ENCODE measurements at regions not wholly inside any gene's neighbourhood (a gene's known extent, or its start where the extent isn't known, plus 50 kb on each side); places are given as distances from the start of the nearest gene placed in this dataset.

DNA sequence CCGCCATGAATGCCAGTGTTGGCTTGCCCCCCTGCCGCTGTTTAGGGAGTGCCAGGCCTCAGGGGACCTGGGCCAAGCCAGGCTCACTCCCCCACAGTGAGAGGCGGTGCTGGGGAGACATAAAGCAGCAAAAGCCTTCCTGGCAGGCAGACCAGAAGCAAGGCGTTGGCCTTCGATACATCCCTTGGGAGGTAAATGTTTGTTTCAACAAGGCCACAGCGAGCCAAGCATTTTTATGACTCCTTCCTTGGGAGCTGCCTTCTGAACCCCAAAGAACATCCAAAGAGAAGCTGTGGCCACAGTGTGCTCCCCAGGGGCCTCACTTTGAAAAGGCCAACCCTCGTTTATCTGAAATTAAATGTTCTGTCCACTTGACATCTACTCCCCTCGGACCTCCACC is 119.7 kb upstream of the CIBAR2 start:
- Mint-ChIP-seq H3K9me3 (no peaks in the 10 kb centered on the region), H3K36me3 (ENCODE audit: insufficient read depth in 2 of 2) (no peaks in the 10 kb centered on the region), H3K27me3 (ENCODE audit: low read depth) (peaks cover 20% of the 10 kb centered on the region), H3K4me3 (no peak overlapping the region), H3K27ac (no peak overlapping the region), H3K4me1 (ENCODE audit: low read depth) (no peaks in the 10 kb centered on the region)
- DNase-seq (no peak), ATAC-seq (replicated peaks in 1 of 2) (no peak)

DNA sequence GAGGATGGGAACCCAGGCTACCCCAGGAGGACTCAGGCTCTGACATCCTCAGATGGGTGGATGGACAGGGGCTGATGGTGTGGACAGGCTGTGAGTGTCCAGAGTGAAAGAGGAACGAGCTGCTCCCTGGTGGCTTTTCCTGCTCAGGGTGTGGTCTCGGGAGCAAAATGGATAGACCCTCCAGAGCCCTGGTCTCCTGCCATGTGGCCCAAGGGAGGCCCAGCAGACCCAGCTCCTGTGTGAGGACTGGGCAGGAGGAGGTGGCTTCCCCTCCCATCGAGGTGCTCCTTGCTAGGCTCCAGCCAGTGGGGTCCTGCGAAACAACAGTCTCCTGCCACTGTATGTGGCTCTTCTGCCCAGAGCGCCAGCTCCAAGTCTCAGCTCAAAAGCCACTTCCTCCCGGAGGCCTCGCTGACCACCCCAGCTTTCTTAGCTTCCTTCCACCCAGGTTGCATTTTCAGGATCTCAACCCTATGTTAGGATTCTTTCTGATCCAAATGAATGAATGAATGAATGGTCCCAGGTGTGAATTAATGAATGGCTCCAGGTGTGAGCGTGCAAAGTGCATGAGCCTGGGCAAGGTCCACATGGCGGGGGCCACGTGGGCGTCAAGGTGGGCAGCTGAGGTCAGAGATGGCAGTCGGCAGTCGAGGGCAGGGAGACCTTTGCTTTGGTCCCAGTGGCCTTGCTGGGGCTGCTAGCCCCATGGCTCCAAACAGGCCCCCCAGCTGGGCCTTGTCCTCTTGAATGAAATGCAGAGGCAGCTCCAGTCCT is 120.3 kb upstream of the CIBAR2 start:
- no peak overlapping the region for H3K27ac Mint-ChIP-seq
- no peaks in the 10 kb centered on the region for H3K36me3 Mint-ChIP-seq (ENCODE audit: insufficient read depth in 2 of 2)
- DNase-seq (no peak), ATAC-seq (replicated peaks in 1 of 2) (no peak)
- no peaks in the 10 kb centered on the region for H3K4me1 Mint-ChIP-seq (ENCODE audit: low read depth)
- H3K4me3 Mint-ChIP-seq: no peak overlapping the region
- H3K27me3 Mint-ChIP-seq (ENCODE audit: low read depth): peaks cover 21% of the 10 kb centered on the region
- H3K9me3 Mint-ChIP-seq: no peaks in the 10 kb centered on the region

DNA sequence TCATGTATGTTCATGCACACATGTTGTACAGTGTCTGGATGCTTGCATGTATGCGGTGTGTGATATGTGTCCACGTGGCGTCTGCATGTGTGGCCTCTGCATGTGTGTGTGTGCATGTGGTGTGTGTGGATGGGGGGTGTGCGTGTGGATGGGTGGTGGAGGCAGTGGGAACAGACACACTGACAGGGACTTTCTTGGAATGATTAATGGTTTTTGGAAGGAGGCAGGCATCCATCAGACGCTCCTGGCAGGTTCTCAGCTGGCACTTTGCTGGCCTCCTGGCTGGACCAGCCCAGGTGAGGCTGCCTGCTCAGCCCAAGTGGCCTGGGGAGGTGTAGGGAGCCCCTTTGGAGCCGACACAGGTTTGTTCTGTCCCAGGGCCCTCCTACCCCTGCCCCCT is 121.2 kb upstream of the CIBAR2 start:
- Mint-ChIP-seq H3K27ac (no peak overlapping the region), H3K36me3 (ENCODE audit: insufficient read depth in 2 of 2) (no peaks in the 10 kb centered on the region), H3K27me3 (ENCODE audit: low read depth) (peaks cover 24% of the 10 kb centered on the region), H3K4me3 (no peak overlapping the region), H3K9me3 (no peaks in the 10 kb centered on the region), H3K4me1 (ENCODE audit: low read depth) (no peaks in the 10 kb centered on the region)
- DNase-seq (no peak), ATAC-seq (replicated peaks in 1 of 2) (no peak)

DNA sequence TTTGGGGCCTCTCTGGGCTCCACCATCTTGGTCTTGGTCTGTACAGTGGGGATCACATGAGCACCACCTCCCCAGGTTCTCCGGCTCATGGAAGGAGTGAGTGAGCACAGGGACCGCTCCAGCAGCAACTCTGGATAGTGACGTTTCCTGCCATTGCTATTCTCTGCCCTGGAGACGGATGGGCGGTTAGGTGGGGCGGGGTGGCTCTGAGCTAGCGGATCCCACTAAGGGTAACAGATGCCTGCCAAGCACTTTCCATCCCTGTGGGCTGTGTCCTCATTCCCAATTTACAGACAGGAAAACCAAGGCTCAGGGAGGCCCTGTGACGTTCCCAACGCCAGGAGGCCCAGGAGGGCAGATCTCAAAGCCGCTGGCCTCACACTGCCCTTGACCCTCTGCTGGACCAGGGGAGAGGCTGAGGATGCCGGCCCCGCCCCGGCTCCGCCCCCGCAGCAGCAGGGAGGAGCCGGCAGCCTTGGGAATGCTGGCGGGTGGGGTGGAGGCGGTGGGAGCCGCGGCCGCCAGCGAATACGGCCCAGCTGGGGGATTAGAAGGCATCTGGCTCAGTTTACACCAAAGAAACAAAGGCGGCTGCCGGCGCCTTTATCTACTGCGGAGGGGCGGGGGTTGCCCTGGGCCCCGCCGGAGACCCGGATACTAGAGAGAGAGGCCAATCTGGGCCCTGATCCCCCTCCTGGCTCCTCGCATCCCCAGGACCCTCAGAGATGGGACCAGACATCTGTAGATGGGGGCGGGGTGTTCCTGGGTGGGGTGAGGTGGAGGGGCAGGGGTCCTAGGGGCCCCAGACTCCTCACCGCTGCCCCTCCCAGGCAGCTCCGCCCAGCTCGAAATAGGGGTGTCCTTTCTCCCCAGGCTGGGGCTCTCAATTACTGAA is 122.3 kb upstream of the CIBAR2 start:
- Mint-ChIP-seq H3K27ac (no peak overlapping the region), H3K4me3 (no peak overlapping the region), H3K27me3 (ENCODE audit: low read depth) (peaks cover 24% of the 10 kb centered on the region), H3K36me3 (ENCODE audit: insufficient read depth in 2 of 2) (no peaks in the 10 kb centered on the region), H3K4me1 (ENCODE audit: low read depth) (no peaks in the 10 kb centered on the region), H3K9me3 (no peaks in the 10 kb centered on the region)
- no peak for ATAC-seq (replicated peaks in 1 of 2)
- DNase-seq: no peak

DNA sequence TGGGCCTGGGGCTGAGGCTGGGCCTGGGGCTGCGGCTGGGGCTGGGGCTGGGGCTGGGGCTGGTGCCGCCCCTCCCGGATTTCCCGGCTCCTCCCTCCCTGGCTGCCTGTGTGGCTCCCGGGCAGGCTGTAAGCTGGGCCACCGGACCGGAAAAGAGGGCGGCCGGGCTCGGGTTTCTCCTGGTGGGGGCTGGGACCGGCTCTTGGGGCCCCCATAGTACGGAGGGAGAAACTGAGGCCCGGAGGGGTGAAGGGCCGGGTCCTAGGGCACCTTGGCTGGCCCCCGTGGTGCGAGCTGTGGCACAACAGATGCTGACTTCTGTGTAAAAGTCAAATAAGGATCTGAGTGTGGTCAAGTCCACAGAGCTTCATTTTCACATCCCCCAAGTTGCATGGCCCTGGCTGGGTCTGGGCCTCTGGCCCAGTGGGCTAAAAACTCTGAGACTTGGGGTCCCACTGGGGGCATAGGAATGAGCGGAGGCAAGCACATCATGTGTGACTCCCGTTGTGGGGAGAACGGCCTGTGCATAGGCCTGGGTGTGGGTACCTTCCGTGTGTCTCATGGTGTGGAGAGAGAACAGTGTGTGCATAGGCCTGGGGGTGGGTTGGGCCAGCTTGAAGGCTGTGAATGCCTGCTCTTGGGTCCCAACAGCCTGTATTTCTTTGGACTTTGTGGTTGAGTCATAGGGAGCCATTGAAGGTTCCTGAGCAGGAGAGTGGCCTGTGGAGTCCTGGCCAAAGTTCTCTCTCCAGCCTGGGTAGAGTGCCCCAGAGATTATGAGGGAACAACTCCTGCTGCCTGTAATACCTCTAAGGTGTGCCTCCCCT is 123.9 kb upstream of the CIBAR2 start:
- Mint-ChIP-seq H3K4me3 (peak overlapping the region in 1 of 2 donors; percentile 20), H3K9me3 (no peaks in the 10 kb centered on the region), H3K27me3 (ENCODE audit: low read depth) (peaks cover 19% of the 10 kb centered on the region), H3K27ac (no peak overlapping the region), H3K36me3 (ENCODE audit: insufficient read depth in 2 of 2) (no peaks in the 10 kb centered on the region), H3K4me1 (ENCODE audit: low read depth) (no peaks in the 10 kb centered on the region)
- no peak for ATAC-seq (replicated peaks in 1 of 2)
- no peak for DNase-seq

DNA sequence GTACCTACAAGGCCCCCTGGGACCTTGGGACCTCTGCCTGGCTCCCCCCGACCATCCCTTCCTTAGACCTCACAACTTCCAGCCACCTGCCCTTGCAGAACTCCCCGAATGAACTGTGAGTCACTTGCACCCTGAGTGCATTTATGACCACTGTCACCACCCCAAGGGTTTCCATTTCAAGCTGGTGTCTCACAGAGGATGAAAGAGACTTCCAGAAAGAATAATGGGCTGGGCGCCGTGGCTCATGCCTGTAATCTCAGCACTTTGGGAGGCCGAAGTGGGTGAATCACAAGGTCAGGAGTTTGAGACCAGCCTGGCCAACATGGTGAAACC is 124.5 kb upstream of the CIBAR2 start:
- H3K36me3 Mint-ChIP-seq (ENCODE audit: insufficient read depth in 2 of 2): no peaks in the 10 kb centered on the region
- H3K4me3 Mint-ChIP-seq: no peak overlapping the region
- no peak for DNase-seq
- no peak for ATAC-seq (replicated peaks in 1 of 2)
- peaks cover 19% of the 10 kb centered on the region for H3K27me3 Mint-ChIP-seq (ENCODE audit: low read depth)
- H3K9me3 Mint-ChIP-seq: no peaks in the 10 kb centered on the region
- H3K4me1 Mint-ChIP-seq (ENCODE audit: low read depth): no peaks in the 10 kb centered on the region
- H3K27ac Mint-ChIP-seq: no peak overlapping the region

DNA sequence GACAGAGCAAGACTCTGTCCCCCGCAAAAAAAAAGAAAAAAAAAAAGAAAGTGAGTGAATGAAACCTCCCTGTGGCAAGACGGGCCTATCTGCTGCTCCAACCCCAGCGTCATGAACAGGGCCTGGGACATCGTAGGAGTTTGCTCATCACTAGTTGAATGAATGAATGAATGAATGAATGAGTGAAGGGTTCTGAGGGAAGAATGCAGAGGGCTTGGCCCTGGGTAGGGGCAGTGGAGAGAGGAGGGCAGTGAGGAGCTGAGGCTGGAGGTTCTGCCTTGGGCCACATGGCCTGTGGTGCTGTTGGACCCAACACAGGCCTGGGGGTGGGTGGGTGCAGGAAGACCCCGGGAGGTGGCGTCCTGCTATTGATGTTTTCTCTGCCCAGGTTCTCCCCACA is 125.5 kb upstream of the CIBAR2 start:
- Mint-ChIP-seq H3K27me3 (ENCODE audit: low read depth) (peaks cover 19% of the 10 kb centered on the region), H3K4me3 (no peak overlapping the region), H3K27ac (no peak overlapping the region), H3K36me3 (ENCODE audit: insufficient read depth in 2 of 2) (no peaks in the 10 kb centered on the region), H3K4me1 (ENCODE audit: low read depth) (no peaks in the 10 kb centered on the region), H3K9me3 (no peaks in the 10 kb centered on the region)
- DNase-seq: no peak
- ATAC-seq (replicated peaks in 1 of 2): no peak

DNA sequence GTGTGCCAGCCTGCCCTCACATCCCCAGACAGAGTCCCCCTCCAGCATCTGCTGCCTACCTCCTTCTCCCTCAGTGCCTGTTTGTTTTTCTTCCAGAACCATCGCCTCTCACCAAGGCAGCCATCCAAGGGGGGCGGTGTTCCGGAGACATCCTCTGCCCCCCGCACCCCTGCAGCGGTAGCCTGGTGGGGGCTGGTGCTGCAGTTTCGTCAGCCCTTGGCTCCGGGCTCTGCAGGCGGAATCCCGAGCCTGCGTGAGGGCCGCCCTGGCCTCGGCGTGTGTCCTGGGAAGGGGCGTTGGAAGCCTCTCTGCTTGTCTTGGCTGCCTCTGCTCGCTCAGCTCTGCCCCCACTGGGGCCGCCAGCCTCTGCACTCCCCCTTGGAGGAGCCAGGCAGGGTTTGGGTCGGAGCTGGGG is 126.0 kb upstream of the CIBAR2 start:
- ATAC-seq (replicated peaks in 1 of 2) (no peak), DNase-seq (no peak)
- Mint-ChIP-seq H3K9me3 (no peaks in the 10 kb centered on the region), H3K27me3 (ENCODE audit: low read depth) (peaks cover 17% of the 10 kb centered on the region), H3K4me3 (no peak overlapping the region), H3K27ac (no peak overlapping the region), H3K36me3 (ENCODE audit: insufficient read depth in 2 of 2) (no peaks in the 10 kb centered on the region), H3K4me1 (ENCODE audit: low read depth) (no peaks in the 10 kb centered on the region)

DNA sequence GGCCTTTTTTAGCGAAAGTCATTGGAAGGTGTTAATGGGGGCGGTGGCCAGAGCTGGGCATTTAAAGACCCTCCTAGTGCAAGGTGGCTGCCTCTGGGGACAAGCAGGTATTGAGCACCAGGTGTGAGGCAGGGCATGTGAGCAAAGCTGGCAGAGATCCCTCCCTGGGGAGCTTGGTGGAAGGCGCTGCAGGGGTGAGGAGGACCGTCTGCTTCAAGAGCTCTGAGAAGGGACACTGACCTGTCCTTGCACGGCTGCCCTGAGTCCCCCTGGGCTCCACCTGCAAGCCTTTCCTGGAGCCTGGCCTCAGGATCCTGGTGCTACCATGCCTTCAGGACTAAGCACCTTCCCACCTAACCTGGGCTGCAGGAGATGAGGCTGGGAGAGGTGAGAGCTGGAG is 127.0 kb upstream of the CIBAR2 start:
- no peak overlapping the region for H3K4me3 Mint-ChIP-seq
- H3K27ac Mint-ChIP-seq: no peak overlapping the region
- DNase-seq: no peak
- no peaks in the 10 kb centered on the region for H3K9me3 Mint-ChIP-seq
- H3K27me3 Mint-ChIP-seq (ENCODE audit: low read depth): peaks cover 12% of the 10 kb centered on the region
- no peaks in the 10 kb centered on the region for H3K36me3 Mint-ChIP-seq (ENCODE audit: insufficient read depth in 2 of 2)
- no peaks in the 10 kb centered on the region for H3K4me1 Mint-ChIP-seq (ENCODE audit: low read depth)
- ATAC-seq (replicated peaks in 1 of 2): no peak

DNA sequence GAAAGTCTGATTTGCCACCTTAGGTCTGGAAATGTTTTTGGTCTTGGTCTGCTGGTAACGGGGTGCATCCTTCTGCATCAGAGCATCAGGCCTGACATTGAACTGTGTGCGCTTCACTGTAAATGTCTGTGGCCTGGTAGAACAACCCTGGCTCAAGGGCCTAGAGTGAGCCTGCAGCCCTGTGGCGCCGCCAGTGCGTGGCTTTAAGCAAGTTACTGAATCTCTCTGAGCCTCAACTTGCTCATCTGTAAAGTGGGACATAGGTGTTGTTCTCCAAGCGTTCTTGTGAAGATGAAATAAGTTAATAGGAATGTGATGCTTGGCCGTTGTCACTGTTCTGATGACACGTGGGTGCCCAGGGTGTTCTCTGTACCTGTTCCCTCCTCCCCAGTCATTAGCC is 127.6 kb upstream of the CIBAR2 start:
- no peak overlapping the region for H3K27ac Mint-ChIP-seq
- H3K4me3 Mint-ChIP-seq: no peak overlapping the region
- H3K27me3 Mint-ChIP-seq (ENCODE audit: low read depth): peaks cover 12% of the 10 kb centered on the region
- H3K4me1 Mint-ChIP-seq (ENCODE audit: low read depth): no peaks in the 10 kb centered on the region
- DNase-seq: no peak
- no peaks in the 10 kb centered on the region for H3K9me3 Mint-ChIP-seq
- ATAC-seq (replicated peaks in 1 of 2): no peak
- no peaks in the 10 kb centered on the region for H3K36me3 Mint-ChIP-seq (ENCODE audit: insufficient read depth in 2 of 2)

DNA sequence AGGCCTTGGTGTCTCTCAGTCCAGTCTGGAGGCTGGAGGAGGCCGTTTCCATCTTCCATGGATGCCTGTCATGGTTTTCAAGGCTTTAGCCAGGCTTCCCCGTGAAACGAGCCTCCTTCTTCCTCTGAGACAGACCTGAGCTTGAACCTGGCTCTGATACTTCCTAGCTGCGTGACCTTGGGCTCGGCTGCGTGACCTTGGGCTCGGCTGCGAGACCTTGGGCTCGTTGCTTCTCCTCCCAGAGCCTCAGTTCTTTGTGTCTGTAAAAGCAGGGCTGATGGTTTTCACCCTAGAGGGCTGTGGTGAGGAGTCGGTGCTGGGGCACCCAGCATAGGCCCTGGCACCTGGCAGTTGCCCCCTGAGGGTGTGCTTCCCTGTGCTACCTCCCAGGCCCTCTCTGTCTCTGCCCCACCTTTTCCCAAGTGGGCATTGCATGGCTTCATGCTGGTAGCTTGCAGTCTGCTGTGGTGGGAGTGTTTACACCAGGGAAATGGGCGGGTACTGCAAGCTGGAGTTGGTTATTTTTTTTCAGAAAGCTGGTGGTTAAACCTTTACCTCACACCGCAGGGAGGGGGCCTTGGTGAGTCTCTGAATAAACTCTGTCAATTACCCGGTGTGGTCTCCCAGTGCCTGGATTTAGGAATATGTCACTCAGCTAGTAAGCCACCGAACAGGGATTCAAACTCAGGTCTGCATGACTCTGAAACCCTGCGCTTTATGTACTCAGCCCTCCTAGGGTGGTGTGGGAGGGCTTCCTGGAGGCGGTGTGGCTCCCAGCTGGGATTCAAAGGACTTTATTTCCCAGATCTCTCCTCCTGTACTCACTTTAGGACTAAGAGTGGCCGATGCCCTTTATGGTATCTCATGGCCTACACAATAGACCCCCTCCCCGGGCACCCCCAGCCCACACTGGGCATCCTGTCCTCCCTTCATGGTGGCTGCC is 129.0 kb upstream of the CIBAR2 start:
- Mint-ChIP-seq H3K4me3 (no peak overlapping the region), H3K9me3 (no peaks in the 10 kb centered on the region), H3K4me1 (ENCODE audit: low read depth) (peaks cover 6% of the 10 kb centered on the region), H3K27me3 (ENCODE audit: low read depth) (peaks cover 12% of the 10 kb centered on the region), H3K36me3 (ENCODE audit: insufficient read depth in 2 of 2) (no peaks in the 10 kb centered on the region), H3K27ac (no peak overlapping the region)
- DNase-seq (no peak), ATAC-seq (replicated peaks in 1 of 2) (no peak)

DNA sequence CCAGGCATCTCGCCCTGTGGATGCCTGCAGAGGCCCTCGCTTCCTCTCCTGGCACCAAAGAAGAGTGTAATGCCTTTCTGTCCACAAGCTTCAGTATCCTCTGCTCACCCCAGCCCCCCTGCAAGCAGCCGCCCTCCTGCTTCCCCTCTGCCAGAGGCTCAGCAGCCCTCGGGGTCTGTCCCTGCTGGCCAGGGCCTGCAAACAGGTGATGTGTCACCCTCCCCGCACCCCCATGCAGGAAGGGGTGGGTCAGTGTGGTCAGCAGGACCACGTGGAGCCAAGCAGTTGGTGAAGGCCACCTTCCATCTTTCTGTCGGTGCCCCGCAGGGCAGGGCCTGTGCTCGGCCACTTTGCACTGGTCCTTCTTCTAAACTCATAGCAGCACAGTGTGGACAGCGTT is 129.9 kb upstream of the CIBAR2 start:
- peaks cover 6% of the 10 kb centered on the region for H3K4me1 Mint-ChIP-seq (ENCODE audit: low read depth)
- DNase-seq: no peak
- H3K27me3 Mint-ChIP-seq (ENCODE audit: low read depth): peaks cover 8% of the 10 kb centered on the region
- ATAC-seq (replicated peaks in 1 of 2): no peak
- no peak overlapping the region for H3K4me3 Mint-ChIP-seq
- no peak overlapping the region for H3K27ac Mint-ChIP-seq
- no peaks in the 10 kb centered on the region for H3K9me3 Mint-ChIP-seq
- no peaks in the 10 kb centered on the region for H3K36me3 Mint-ChIP-seq (ENCODE audit: insufficient read depth in 2 of 2)

All from activated T-cell treated with anti-CD3 and anti-CD28 coated beads, Interleukin-2, amount 50 U/mL, for 72 hours (primary cell).